ENCODE measurements at regions not wholly inside any gene's neighbourhood (a gene's known extent, or its start where the extent isn't known, plus 50 kb on each side); places are given as distances from the start of the nearest gene placed in this dataset.

- TF ChIP-seq CTCF (conservative IDR thresholded peaks at IDR 0.05): no peak
- no peak for TF ChIP-seq ZFX (IDR thresholded peaks at IDR 0.05)
Observed at GRCh38 chr9:80493258-80493657, 921.5 kb downstream of the TLE4 start.

All from C4-2B (cell line).